Hepatocyte (in vitro differentiated cells): ENCODE measurements at regions not wholly inside any gene's neighbourhood (a gene's known extent, or its start where the extent isn't known, plus 50 kb on each side); places are given as distances from the start of the nearest gene placed in this dataset.

ENCODE experiments used
- DNase-seq: peaks from one replicate; pipeline ENCODE4 v3.0.0-alpha.2; 2016; ENCODE audit warnings: low spot score
- H2AFZ ChIP-seq: fragments of 200-600 bp; sonication (generic); 2 replicates; pipeline ENCODE4 v1.6.0; 2016; ENCODE audit warnings: antibody characterized with exemption, mild to moderate bottlenecking
- H3K27ac ChIP-seq: fragments of 200-600 bp; sonication (generic); 2 replicates; pipeline ENCODE4 v1.5.1; 2016; ENCODE audit warnings: mild to moderate bottlenecking
- H3K27me3 ChIP-seq: fragments of 200-600 bp; sonication (generic); 2 replicates; pipeline ENCODE4 v1.6.1; 2016
- H3K36me3 ChIP-seq: fragments of 200-600 bp; sonication (generic); replicated peaks from 2 replicates; pipeline ENCODE4 v1.5.1; 2016; ENCODE audit warnings: low read depth; ENCODE audit not compliant: insufficient read depth
- H3K4me1 ChIP-seq: fragments of 200-600 bp; sonication (generic); 2 replicates; pipeline ENCODE4 v1.5.1; 2016; ENCODE audit warnings: mild to moderate bottlenecking, moderate library complexity; ENCODE audit not compliant: insufficient read depth
- H3K4me2 ChIP-seq: fragments of 200-600 bp; sonication (generic); 2 replicates; pipeline ENCODE4 v1.6.0; 2016
- H3K4me3 ChIP-seq: fragments of 200-600 bp; sonication (generic); 2 replicates; pipeline ENCODE4 v1.5.1; 2016; ENCODE audit warnings: mild to moderate bottlenecking
- H3K79me2 ChIP-seq: fragments of 200-600 bp; sonication (generic); 2 replicates; pipeline ENCODE4 v1.6.0; 2017; ENCODE audit warnings: mild to moderate bottlenecking
- H3K9me2 ChIP-seq: fragments of 200-600 bp; sonication (generic); replicated peaks from 2 replicates; pipeline ENCODE4 v1.6.0; 2017; ENCODE audit warnings: mild to moderate bottlenecking; ENCODE audit not compliant: insufficient read depth
- H3K9me3 ChIP-seq: fragments of 200-600 bp; sonication (generic); 2 replicates; pipeline ENCODE4 v1.5.1; 2016; ENCODE audit warnings: low read depth, mild to moderate bottlenecking
- H4K20me1 ChIP-seq: fragments of 200-600 bp; sonication (generic); 2 replicates; pipeline ENCODE4 v1.6.0; 2016; ENCODE audit warnings: mild to moderate bottlenecking; ENCODE audit not compliant: insufficient read depth, poor library complexity, severe bottlenecking
- CTCF ChIP-seq: fragments of 200-600 bp; sonication (generic); IDR thresholded peaks from 2 replicates; pipeline ENCODE4 v1.5.1; 2016; ENCODE audit warnings: antibody characterized with exemption, mild to moderate bottlenecking; ENCODE audit not compliant: poor library complexity
- EZH2 ChIP-seq: fragments of 200-600 bp; sonication (generic); IDR thresholded peaks from 2 replicates; pipeline ENCODE4 v1.6.1; 2016; ENCODE audit warnings: antibody characterized with exemption, mild to moderate bottlenecking, borderline replicate concordance
- EZH2phosphoT487 ChIP-seq: fragments of 200-600 bp; sonication (generic); IDR thresholded peaks from one replicate; pipeline ENCODE4 v1.6.1; 2018; ENCODE audit warnings: antibody characterized with exemption, mild to moderate bottlenecking, low read depth, moderate library complexity; ENCODE audit not compliant: unreplicated experiment, severe bottlenecking
- WGBS: methylation state at CpG from one replicate; pipeline ENCODE4 v1.1.6; 2016; ENCODE audit warnings: low lambda C conversion rate; ENCODE audit errors: missing lambda C conversion rate; 5-methylcytosine and 5-hydroxymethylcytosine counted together

DNA sequence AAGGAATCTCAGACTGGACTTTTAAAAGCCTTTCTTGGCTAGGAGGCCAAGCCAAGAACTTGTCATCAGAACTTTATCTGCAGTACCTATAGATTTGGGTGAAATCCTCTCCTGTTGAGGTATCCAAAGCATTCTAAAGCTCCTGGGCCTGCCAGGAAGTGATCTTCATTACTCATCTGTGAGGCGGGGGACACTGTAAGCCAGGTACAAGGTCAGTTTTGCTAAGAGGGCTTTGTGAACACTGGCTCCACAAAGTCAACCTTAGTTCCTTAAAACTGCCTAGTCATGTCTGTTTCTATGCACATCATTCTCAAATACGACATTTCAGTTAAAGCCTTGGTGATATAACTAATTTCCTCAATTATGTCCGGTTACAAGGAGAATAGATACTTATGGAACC, 236.7 kb downstream of the PIK3R1 start:
- H2AFZ ChIP-seq = no peak overlapping the region
- 93% methylated on average over 3 of the region's 3 CpGs for WGBS
- H3K27ac ChIP-seq = no peak overlapping the region
- TF ChIP-seq CTCF = no peak
- H4K20me1 ChIP-seq = no peaks in the 10 kb centered on the region
- peaks cover 11% of the 10 kb centered on the region for H3K4me1 ChIP-seq
- no peaks in the 10 kb centered on the region for H3K79me2 ChIP-seq
- no peaks in the 10 kb centered on the region for H3K36me3 ChIP-seq
- H3K27me3 ChIP-seq = no peaks in the 10 kb centered on the region
- H3K9me2 ChIP-seq = no peaks in the 10 kb centered on the region
- no peak for DNase-seq
- H3K9me3 ChIP-seq = no peaks in the 10 kb centered on the region
- H3K4me2 ChIP-seq = no peak overlapping the region
- no peak overlapping the region for H3K4me3 ChIP-seq

- H3K27ac ChIP-seq = no peak overlapping the region
- H2AFZ ChIP-seq = no peak overlapping the region
- no peaks in the 10 kb centered on the region for H3K9me3 ChIP-seq
- TF ChIP-seq EZH2phosphoT487 (no peak), CTCF (no peak), EZH2 (no peak)
- H4K20me1 ChIP-seq = no peaks in the 10 kb centered on the region
- no peak overlapping the region for H3K4me3 ChIP-seq
- H3K9me2 ChIP-seq = no peaks in the 10 kb centered on the region
- DNase-seq = no peak
- H3K4me1 ChIP-seq = peaks cover 15% of the 10 kb centered on the region
- H3K79me2 ChIP-seq = no peaks in the 10 kb centered on the region
- H3K27me3 ChIP-seq = no peaks in the 10 kb centered on the region
- H3K4me2 ChIP-seq = no peak overlapping the region
- no peaks in the 10 kb centered on the region for H3K36me3 ChIP-seq
- 87% methylated on average over 3 of the region's 3 CpGs for WGBS
Observed at GRCh38 chr5:68454172-68454571, 238.6 kb downstream of the PIK3R1 start.

- Histone ChIP-seq H3K79me2 (no peaks in the 10 kb centered on the region), H3K36me3 (no peaks in the 10 kb centered on the region), H3K27me3 (no peaks in the 10 kb centered on the region), H3K4me3 (no peak overlapping the region), H3K4me2 (no peak overlapping the region), H3K9me2 (no peaks in the 10 kb centered on the region), H4K20me1 (no peaks in the 10 kb centered on the region), H3K9me3 (no peaks in the 10 kb centered on the region), H2AFZ (no peak overlapping the region), H3K27ac (no peak overlapping the region), H3K4me1 (peaks cover 21% of the 10 kb centered on the region)
- no peak for TF ChIP-seq EZH2
- 96% methylated on average over 2 of the region's 2 CpGs for WGBS
- DNase-seq = no peak
Observed at GRCh38 chr5:68454766-68455165, 239.2 kb downstream of the PIK3R1 start.

DNA sequence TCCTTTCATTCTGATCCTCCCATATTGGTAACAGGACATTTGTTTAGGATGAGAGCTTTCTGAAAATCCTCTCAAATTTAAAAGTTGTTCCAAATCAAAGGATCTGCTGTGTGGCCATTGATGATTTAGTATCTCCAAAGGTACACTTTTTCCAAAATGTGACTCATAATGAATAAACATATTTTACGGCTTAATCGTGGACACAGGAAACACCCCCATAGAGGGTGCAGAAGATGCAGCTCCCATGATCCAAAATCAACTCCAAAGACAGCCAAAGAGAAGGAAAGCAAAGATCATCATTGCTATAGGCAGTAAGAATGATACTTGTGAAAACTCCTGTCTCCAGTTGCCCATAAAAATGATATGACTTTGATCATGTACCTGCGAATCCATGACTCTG, 239.7 kb downstream of the PIK3R1 start:
- Histone ChIP-seq H4K20me1 (no peaks in the 10 kb centered on the region), H3K4me3 (no peak overlapping the region), H3K27me3 (no peaks in the 10 kb centered on the region), H2AFZ (no peak overlapping the region), H3K4me2 (no peak overlapping the region), H3K9me2 (no peaks in the 10 kb centered on the region), H3K9me3 (no peaks in the 10 kb centered on the region), H3K36me3 (no peaks in the 10 kb centered on the region), H3K4me1 (peaks cover 24% of the 10 kb centered on the region), H3K27ac (no peak overlapping the region), H3K79me2 (no peaks in the 10 kb centered on the region)
- 93% methylated on average over 3 of the region's 3 CpGs for WGBS
- DNase-seq = no peak
- no peak for TF ChIP-seq EZH2

DNA sequence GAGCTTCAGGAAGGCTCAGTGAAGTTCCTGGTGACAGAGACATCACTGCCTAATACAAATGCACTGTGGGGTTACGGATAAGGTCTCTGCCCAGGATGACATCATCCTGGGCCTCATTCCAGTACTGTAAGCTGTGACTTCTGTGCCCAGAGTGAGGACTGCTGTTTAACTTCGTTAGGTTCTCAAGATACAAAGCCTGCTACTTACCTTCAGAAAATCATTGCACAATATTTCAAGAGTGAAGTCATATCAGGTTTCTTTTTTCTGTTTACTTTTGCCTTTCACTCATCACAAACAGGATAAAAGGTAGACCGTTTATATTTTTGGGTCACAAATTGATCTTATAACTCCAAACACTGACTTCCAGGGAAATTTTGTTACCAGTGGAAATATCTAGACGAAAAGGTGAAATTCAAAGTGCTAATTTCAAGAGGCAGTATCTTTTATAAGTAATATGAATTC, 241.2 kb downstream of the PIK3R1 start:
- H4K20me1 ChIP-seq = no peaks in the 10 kb centered on the region
- TF ChIP-seq EZH2 (no peak), CTCF (no peak), EZH2phosphoT487 (no peak)
- H3K79me2 ChIP-seq = no peaks in the 10 kb centered on the region
- no peaks in the 10 kb centered on the region for H3K9me2 ChIP-seq
- H3K27me3 ChIP-seq = no peaks in the 10 kb centered on the region
- 28% methylated on average over 4 of the region's 4 CpGs for WGBS
- H3K4me3 ChIP-seq = no peak overlapping the region
- DNase-seq = peak; percentile 76
- no peak overlapping the region for H2AFZ ChIP-seq
- no peaks in the 10 kb centered on the region for H3K36me3 ChIP-seq
- H3K27ac ChIP-seq = peak overlapping the region; percentile 74
- H3K4me2 ChIP-seq = peak overlapping the region; percentile 2
- peaks cover 24% of the 10 kb centered on the region for H3K4me1 ChIP-seq
- H3K9me3 ChIP-seq = no peaks in the 10 kb centered on the region
